Endothelial cell of umbilical vein (primary cell): ENCODE measurements at regions not wholly inside any gene's neighbourhood (a gene's known extent, or its start where the extent isn't known, plus 50 kb on each side); places are given as distances from the start of the nearest gene placed in this dataset.

Experiments used
- BruUV-seq: library from RNA; stranded (reverse); fragments of 400-500 nt; replicated peaks from 2 replicates; lab custom pipeline; 2021; lab: Mats Ljungman, UMichigan
- CTCF ChIA-PET: fragments of 300-600, 350-600 bp; sonication (Branson Sonifier 250); formaldehyde crosslinking; loops from one replicate; lab custom pipeline; 2021; ENCODE audit warnings: antibody characterized with exemption, inconsistent platforms; lab: Charles Lee
- POLR2A ChIA-PET: fragments of 300-600, 350-600 bp; sonication (Branson Sonifier 250); formaldehyde crosslinking; loops from one replicate; lab custom pipeline; 2021; ENCODE audit warnings: antibody characterized with exemption, inconsistent platforms; lab: Charles Lee
- DNase-seq: peaks from one replicate; pipeline ENCODE4 v3.0.0-alpha.2; 2011; ENCODE audit warnings: low read depth, low spot score
- FAIRE-seq: peaks from 2 replicates; lab custom pipeline; 2011; peaks lifted over from hg19 to GRCh38; lab: Jason Lieb, UNC
- H2AFZ ChIP-seq: 2 replicates; pipeline ENCODE4 v1.6.0; 2012; ENCODE audit warnings: low read depth, low read length, control low read depth, inconsistent platforms
- H3K27ac ChIP-seq: 2 replicates; pipeline ENCODE4 v1.5.1; 2011; ENCODE audit warnings: low read depth, mild to moderate bottlenecking, control low read depth, low read length, moderate library complexity; ENCODE audit not compliant: insufficient read depth
- H3K27me3 ChIP-seq, 2 experiments: 2 replicates each; pipeline versions ENCODE4 v1.6.0 to v1.6.1; 2011; ENCODE audit warnings: low read length in 2 of 2, mixed read lengths in 1 of 2; ENCODE audit not compliant: control insufficient read depth in 2 of 2, insufficient read depth in 2 of 2
- H3K36me3 ChIP-seq, 2 experiments: 2 replicates in 1 of 2; 3 replicates in 1 of 2; pipeline ENCODE4 v1.5.1; 2011; ENCODE audit warnings: low read length in 2 of 2, mild to moderate bottlenecking in 1 of 2, moderate library complexity in 1 of 2; ENCODE audit not compliant: control insufficient read depth in 2 of 2, insufficient read depth in 2 of 2; ENCODE audit errors: extremely low read depth in 1 of 2
- H3K4me1 ChIP-seq: 3 replicates; pipeline ENCODE4 v1.5.1; 2011; ENCODE audit warnings: mild to moderate bottlenecking, low read length; ENCODE audit not compliant: control insufficient read depth, insufficient read depth; ENCODE audit errors: extremely low read depth
- H3K4me2 ChIP-seq: 2 replicates; pipeline ENCODE4 v1.6.1; 2011; ENCODE audit warnings: low read length, control low read depth, mixed read lengths; ENCODE audit not compliant: insufficient read depth
- H3K4me3 ChIP-seq, 3 experiments: fragments of 200-600 bp in 1 of 3; sonication (generic), shearing (Covaris generic) in 1 of 3; replicated peaks in 1 of 3; 2 replicates each; pipeline ENCODE4 v1.5.1; 2011 to 2016; ENCODE audit warnings: control low read depth in 3 of 3, low read length in 3 of 3, mild to moderate bottlenecking in 2 of 3, inconsistent platforms in 1 of 3, low read depth in 1 of 3, moderate library complexity in 1 of 3; ENCODE audit not compliant: insufficient read depth in 1 of 3
- H3K79me2 ChIP-seq: 2 replicates; pipeline ENCODE4 v1.6.0; 2012; ENCODE audit warnings: low read length, inconsistent platforms; ENCODE audit not compliant: control insufficient read depth, insufficient read depth
- H3K9ac ChIP-seq: replicated peaks from 2 replicates; pipeline ENCODE3; 2011; ENCODE audit warnings: low read length, control low read depth; ENCODE audit not compliant: insufficient read depth; ENCODE audit errors: extremely low read depth
- H3K9me1 ChIP-seq: replicated peaks from 3 replicates; pipeline ENCODE4 v1.6.0; 2011; ENCODE audit warnings: mild to moderate bottlenecking, low read length; ENCODE audit not compliant: control insufficient read depth, insufficient read depth; ENCODE audit errors: extremely low read depth
- H3K9me3 ChIP-seq: replicated peaks from 2 replicates; pipeline ENCODE4 v1.5.1; 2012; ENCODE audit warnings: low read length, inconsistent platforms; ENCODE audit not compliant: control insufficient read depth, insufficient read depth
- H4K20me1 ChIP-seq: replicated peaks from 2 replicates; pipeline ENCODE3; 2011; ENCODE audit warnings: mild to moderate bottlenecking, low read length; ENCODE audit not compliant: control insufficient read depth, insufficient read depth; ENCODE audit errors: extremely low read depth
- EZH2 ChIP-seq: IDR thresholded peaks from 2 replicates; pipeline ENCODE4 v1.6.1; 2012; ENCODE audit warnings: borderline replicate concordance, low read depth, mild to moderate bottlenecking, moderate library complexity, low read length, inconsistent platforms; ENCODE audit not compliant: severe bottlenecking
- FOS ChIP-seq: IDR thresholded peaks from 2 replicates; pipeline ENCODE4 v1.6.1; 2011; ENCODE audit warnings: mild to moderate bottlenecking, low read length, moderate library complexity, borderline replicate concordance; ENCODE audit not compliant: insufficient read depth
- MYC ChIP-seq: IDR thresholded peaks from one replicate; pipeline ENCODE4 v1.6.1; 2011; ENCODE audit warnings: mild to moderate bottlenecking, low read depth, low read length
- dilution Hi-C: fragments of 300-500 bp; cut with MboI; formaldehyde crosslinking; loops from one replicate; pipeline ENCODE4 v1.15.0; 2019; ENCODE audit warnings: low sequenced_read_pairs; ENCODE audit not compliant: extremely low pct_ligation_motif_present
- intact Hi-C: fragments of 100-400 bp; cut with micrococcal nuclease; formaldehyde crosslinking; loops from one replicate; pipeline ENCODE4 v1.10.0; 2022
- TF ChIP-seq, protein P1 (sequence below): IDR thresholded peaks from 2 replicates; pipeline ENCODE4 v1.6.1; 2011; ENCODE audit not compliant: insufficient read depth, insufficient read length
- TF ChIP-seq, protein P2 (sequence below), 2 donors: IDR thresholded peaks; 1 replicate in 1 of 2; 2 replicates in 1 of 2; pipeline ENCODE4 v1.5.1; 2011; ENCODE audit warnings: low read length in 2 of 2, mild to moderate bottlenecking in 2 of 2, moderate library complexity in 2 of 2, control low read depth in 1 of 2, inconsistent platforms in 1 of 2, low read depth in 1 of 2; ENCODE audit not compliant: insufficient read depth in 1 of 2; ENCODE audit errors: extremely low read depth in 1 of 2

DNA sequence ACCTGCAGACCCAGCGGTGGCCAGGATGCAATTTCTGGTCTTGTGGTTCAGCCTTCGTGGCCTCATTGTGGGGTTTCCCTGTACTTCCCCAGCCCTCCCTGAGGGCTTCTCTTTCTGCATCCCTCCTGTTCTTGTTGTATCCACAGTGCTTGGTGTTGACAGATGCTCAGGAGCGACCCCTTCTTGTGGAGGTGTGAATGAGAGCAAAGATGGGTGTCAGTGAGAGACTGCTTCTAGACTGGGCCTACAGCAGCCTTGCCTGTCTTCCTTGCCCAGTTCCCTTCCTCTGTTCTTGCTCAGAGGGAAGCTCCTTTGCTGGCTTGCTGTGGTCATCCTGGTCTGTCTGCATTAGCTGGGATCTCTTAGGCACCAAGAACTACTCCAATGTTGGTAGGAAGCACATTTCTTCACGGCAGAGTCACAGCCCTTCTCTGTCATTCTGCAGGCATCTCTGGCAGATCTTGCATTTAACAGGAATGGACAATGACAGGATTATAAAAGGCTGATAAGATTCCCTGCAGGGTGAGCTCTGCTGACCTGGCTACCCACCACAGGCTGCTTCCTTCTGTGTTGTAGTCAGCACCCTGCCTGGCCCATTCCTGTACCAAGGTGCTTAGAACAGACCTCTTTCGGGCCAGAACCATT, 317.8 kb upstream of the C2CD4B start:
- dilution Hi-C loops (no loop called here), intact Hi-C loops (no loop called here)
- no peaks in the 10 kb centered on the region for H4K20me1 ChIP-seq
- ChIA-PET CTCF (no interaction called here), POLR2A (no interaction called here)
- no peaks in the 10 kb centered on the region for H3K4me1 ChIP-seq
- DNase-seq, result no peak
- H3K4me2 ChIP-seq, result no peak overlapping the region
- no peaks in the 10 kb centered on the region for H3K9me1 ChIP-seq
- no peak overlapping the region for H3K27ac ChIP-seq
- TF ChIP-seq, protein P1, sequence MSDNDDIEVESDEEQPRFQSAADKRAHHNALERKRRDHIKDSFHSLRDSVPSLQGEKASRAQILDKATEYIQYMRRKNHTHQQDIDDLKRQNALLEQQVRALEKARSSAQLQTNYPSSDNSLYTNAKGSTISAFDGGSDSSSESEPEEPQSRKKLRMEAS, result no peak
- no peak for TF ChIP-seq MYC
- no peak for TF ChIP-seq FOS
- no peak for TF ChIP-seq EZH2
- TF ChIP-seq, protein P2, sequence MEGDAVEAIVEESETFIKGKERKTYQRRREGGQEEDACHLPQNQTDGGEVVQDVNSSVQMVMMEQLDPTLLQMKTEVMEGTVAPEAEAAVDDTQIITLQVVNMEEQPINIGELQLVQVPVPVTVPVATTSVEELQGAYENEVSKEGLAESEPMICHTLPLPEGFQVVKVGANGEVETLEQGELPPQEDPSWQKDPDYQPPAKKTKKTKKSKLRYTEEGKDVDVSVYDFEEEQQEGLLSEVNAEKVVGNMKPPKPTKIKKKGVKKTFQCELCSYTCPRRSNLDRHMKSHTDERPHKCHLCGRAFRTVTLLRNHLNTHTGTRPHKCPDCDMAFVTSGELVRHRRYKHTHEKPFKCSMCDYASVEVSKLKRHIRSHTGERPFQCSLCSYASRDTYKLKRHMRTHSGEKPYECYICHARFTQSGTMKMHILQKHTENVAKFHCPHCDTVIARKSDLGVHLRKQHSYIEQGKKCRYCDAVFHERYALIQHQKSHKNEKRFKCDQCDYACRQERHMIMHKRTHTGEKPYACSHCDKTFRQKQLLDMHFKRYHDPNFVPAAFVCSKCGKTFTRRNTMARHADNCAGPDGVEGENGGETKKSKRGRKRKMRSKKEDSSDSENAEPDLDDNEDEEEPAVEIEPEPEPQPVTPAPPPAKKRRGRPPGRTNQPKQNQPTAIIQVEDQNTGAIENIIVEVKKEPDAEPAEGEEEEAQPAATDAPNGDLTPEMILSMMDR (IDR thresholded peaks at IDR 0.05; ENCODE audit: extremely low read depth in 1 of 2, insufficient read depth in 1 of 2, low read depth in 1 of 2, low read length in 2 of 2), result no peak
- no peak overlapping the region for H3K9ac ChIP-seq
- no peaks in the 10 kb centered on the region for H3K27me3 ChIP-seq
- FAIRE-seq, result no peak
- H3K4me3 ChIP-seq, result no peak overlapping the region
- no peaks in the 10 kb centered on the region for H3K79me2 ChIP-seq
- no peaks in the 10 kb centered on the region for H3K36me3 ChIP-seq
- BruUV-seq, result no TSS peak
- no peaks in the 10 kb centered on the region for H3K9me3 ChIP-seq
- no peak overlapping the region for H2AFZ ChIP-seq
